Sigmoid colon (tissue), 4 donors: ENCODE measurements at regions not wholly inside any gene's neighbourhood (a gene's known extent, or its start where the extent isn't known, plus 50 kb on each side); places are given as distances from the start of the nearest gene placed in this dataset.
"Not testable (repeated sequence)": the region's sequence is repeated elsewhere in the genome, so short reads cannot be mapped to it uniquely, and the experiment has no call there.

Source experiments
- CTCF ChIP-seq, 4 experiments: fragments of 450-650 bp in 3 of 4; fragments of 200-600 bp in 1 of 4; IDR thresholded peaks; one replicate each; pipeline ENCODE4 v1.5.1; 2016 to 2019; ENCODE audit warnings: antibody characterized with exemption in 4 of 4, mild to moderate bottlenecking in 3 of 4, moderate library complexity in 2 of 4
- POLR2A ChIP-seq, 2 donors: fragments of 450-650 bp; IDR thresholded peaks; one replicate each; pipeline ENCODE4 v1.6.1; 2016; ENCODE audit warnings: antibody characterized with exemption in 2 of 2, mild to moderate bottlenecking in 2 of 2, moderate library complexity in 2 of 2
- POLR2AphosphoS5 ChIP-seq, 4 donors: sonication (generic); formaldehyde crosslinking; IDR thresholded peaks; one replicate each; pipeline ENCODE4 v1.6.1; 2017; ENCODE audit warnings: antibody characterized with exemption in 4 of 4

GRCh38 chr9:64458642-64459041 is 826.4 kb downstream of the FOXD4L5 start:
- not testable (repeated sequence) for TF ChIP-seq CTCF, POLR2A, POLR2AphosphoS5 (IDR thresholded peaks at IDR 0.05)
